HG03442 (cell line): ENCODE measurements at regions not wholly inside any gene's neighbourhood (a gene's known extent, or its start where the extent isn't known, plus 50 kb on each side); places are given as distances from the start of the nearest gene placed in this dataset.

Experiments used
- ATAC-seq: cut with Tn5 transposase; IDR thresholded peaks from one replicate; pipeline ENCODE4 v1.9.1; 2021; ENCODE audit warnings: mild to moderate bottlenecking, moderate library complexity; ENCODE audit not compliant: unreplicated experiment

GRCh38 chr3:194985031-194985578 is 285.9 kb downstream of the XXYLT1 start:
- no peak for ATAC-seq

GRCh38 chr3:194986208-194987043 is 284.5 kb downstream of the XXYLT1 start:
- no peak for ATAC-seq

DNA sequence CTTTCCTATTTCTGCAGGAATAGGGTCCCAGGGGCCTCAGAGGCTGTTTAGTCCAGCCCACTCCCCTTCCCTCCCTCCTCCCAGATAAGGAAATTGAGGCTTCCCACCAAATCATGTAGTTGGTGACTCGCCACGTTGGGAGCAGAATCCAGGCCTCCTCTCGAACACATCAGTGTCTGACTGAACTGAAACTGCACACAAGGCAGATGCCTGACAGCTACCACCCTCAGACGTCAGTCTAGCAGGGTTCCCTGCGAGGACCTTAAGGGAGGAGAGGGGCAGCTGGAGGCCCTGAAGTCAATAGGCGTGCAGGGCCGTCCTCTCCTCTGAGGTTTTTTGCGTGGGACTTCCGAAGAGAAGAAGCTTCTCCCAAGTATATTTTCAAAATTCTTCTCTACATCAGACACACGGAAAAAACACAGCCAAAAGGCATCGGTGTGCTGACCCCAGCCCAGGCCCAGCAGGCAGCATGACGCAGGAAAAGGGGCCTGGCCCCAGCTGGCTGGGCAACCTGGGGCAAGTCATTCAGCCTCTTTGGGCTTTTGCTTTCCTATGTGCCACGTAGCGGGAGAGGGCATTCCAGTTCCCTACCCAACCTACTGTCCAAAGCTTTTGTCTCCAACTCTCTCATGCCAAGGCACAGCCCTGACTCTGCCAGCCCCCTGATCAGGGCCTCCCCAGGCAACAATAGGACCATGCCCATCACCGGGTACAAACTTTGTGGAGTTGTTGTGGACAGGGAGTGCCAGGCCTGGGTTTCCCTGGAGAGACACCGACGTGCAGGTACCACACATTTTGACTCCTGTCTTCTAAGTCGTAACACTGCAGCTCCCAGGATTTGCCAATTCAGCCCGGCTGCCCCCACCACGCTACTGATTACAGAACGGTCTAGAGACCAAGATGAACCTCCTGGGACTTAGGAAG is 283.1 kb downstream of the XXYLT1 start:
- no peak for ATAC-seq

- no peak for ATAC-seq
Measured at GRCh38 chr3:194988495-194989165, 282.3 kb downstream of the XXYLT1 start.

- ATAC-seq: no peak
Measured at GRCh38 chr3:194989241-194989640, 281.7 kb downstream of the XXYLT1 start.

- no peak for ATAC-seq
Measured at GRCh38 chr3:194990454-194991337, 280.3 kb downstream of the XXYLT1 start.

DNA sequence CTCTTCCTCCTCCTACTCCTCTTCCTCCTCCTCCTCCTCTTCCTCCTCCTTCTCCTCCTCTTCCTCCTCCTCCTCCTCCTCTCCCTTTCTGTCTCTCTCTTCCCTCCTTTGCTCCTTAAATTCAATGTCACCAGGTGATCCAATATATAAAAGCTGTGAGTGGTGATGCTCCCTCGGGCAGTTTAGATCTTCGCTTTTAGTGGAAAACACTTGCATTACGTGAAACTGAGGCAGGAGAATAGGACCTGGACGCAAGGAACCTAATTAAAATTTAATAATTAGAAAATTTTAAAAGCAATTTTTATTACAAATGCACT is 279.7 kb downstream of the XXYLT1 start:
- ATAC-seq: no peak

DNA sequence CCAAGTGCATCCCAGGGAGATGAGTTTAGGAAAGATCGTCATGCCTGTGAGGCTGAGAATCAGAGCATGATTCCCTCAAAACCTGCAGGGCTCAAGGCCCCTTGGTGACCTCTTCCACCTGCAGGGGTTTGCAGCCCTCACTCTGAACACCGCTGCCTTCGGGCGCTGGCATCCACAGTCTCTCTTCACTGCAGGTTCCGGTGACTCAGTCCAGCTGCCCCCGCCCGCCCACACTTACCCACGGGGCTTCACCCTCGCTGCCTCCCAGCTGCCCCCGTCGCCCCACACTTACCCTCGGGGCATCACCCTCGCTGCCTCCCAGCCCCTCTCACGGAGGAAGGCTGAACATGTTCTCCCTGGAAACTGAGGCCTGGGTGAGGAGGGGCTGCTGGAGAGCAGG is 277.1 kb downstream of the XXYLT1 start:
- no peak for ATAC-seq

DNA sequence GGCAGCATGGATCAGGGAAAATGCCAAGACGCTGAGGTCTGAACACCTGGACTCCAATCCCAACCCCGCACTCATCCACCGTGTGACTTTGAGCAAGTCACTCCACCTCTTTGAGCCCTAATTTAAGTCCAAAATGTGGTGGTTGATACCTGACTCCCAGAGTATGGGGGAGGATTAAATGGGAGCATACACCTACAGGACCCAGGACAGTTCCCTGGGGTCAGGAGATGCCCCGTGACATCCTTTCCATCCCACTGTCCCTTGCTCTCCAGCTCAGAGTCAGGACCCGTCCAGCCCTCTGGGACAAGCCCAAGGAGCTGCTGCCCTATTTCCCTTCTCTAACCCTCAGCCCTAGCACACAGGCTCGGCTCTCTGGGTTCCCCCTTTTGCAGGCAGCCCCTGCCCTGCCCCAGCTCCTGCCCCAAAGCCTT is 276.4 kb downstream of the XXYLT1 start:
- no peak for ATAC-seq

GRCh38 chr3:194995334-194995733 is 275.6 kb downstream of the XXYLT1 start:
- no peak for ATAC-seq

DNA sequence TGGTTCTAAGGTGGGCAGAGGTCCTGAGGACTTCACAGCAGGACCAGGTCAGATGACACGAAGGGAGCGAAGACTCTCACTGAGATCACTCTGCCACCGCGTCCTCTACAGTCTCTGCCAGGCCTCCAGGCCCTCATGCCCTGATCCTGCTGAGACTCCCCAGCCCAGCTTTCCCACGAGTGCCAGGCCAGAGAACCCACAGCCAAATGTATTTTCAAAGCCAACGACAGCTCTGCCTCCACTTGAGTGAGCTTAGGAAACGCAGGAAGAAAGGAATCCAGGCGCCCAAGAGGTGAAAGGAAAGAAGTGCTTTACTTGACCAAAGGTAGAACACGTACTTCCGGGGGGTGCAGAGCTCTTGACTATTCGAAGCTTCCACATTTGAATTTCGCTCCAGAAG is 275.0 kb downstream of the XXYLT1 start:
- no peak for ATAC-seq

DNA sequence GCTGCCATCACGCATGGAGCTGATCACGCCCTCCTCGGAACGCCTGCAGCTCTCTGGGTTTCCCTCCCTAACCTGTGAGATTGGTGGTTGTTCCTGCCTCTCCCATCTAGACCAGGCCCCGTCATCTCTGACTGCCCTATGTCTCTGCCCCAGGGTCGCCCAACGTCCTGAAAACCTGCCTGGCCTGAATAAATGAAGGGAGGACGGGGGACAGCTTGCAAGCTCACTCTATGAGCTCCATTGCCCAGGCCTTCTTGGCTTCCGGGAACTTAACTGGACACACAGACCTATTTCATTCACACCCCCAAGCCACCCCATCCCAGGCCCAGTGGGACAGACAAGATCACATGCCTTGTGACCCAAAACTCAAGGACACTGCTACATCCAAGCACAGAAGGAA is 274.2 kb downstream of the XXYLT1 start:
- ATAC-seq: no peak

GRCh38 chr3:194998417-194998816 is 272.5 kb downstream of the XXYLT1 start:
- ATAC-seq: no peak

- ATAC-seq: no peak
Measured at GRCh38 chr3:194998948-194999347, 272.0 kb downstream of the XXYLT1 start.

DNA sequence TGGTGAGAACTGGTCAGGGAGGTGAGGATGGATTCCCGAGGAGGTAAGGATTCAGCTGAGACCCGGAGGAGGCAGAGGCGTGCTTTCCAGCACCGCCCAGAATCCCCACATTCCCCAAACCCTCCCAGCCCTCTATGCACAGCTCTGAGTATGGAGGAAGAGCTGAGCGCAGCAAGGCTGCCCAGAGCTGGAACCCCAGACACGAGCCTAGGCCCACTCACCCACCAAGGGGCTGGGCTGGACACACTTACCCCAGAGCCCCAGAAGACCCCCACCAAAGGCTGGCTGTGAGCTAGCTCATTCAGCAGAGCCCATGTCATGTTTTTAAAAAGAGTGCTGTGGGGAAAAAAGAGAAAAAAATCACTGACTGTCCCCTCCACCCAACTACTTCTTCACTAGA is 271.5 kb downstream of the XXYLT1 start:
- no peak for ATAC-seq

DNA sequence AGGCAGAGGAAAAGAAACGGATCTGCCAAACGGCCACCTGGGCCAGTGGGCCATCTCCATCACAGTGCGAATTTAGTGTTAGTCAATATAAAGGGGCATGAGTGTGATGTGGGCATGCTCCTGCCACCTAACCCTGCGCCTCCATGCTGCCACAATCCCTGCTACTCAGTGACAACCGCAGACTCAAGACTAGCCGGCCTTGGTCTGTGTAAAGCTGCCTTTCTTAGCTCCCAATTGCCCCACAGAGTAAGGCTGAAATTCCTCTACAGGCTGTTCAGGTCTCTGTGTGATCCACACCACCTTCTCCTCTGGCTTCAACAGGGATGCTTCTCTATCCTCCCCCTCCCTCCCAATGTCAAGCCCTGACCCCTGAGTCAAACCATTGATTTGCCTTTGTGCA is 269.7 kb downstream of the XXYLT1 start:
- ATAC-seq: no peak

DNA sequence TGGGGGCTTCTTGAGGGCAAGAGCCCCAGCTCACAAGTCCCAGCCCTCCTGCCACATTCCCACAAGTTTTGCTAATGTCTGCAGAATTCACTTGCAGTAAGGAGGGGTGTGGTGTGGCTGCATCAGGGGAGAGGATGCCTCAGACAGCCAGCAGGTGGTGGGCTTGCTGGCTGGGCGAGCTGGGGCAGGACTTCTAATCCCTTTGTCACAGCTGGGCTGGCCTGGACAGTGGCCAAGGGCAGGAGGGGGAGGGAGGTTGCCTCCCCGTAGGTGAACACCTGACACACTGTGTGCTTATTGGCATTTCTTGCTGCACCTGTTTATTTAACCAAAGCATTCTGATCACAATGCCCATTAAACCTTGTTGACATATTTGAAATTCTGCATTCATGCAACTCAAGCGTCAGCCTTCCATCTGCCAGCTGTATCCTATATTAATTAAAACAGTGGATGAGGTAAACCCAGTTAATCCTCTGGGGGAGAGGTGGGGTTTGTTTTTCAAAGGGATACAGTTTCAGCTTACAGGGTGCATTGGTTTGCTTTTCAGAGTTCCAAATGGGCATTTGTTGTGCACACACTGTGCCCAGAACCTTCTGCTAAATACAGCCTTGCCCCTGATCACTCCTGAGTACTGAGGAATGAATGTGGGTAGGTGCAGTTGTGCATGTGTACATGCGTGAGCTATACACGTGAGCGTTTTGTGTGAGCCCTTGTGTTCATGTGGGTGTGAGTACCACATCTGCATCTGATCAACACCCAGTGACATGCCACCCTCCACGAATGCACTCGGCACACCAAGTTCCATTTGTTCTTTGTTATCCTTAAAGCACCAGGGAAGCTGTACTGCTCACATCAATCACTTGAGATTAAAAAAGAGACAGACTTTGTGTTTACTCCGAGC is 268.7 kb downstream of the XXYLT1 start:
- no peak for ATAC-seq

GRCh38 chr3:195003006-195003892 is 267.7 kb downstream of the XXYLT1 start:
- ATAC-seq: no peak
